ENCODE measurements at regions not wholly inside any gene's neighbourhood (a gene's known extent, or its start where the extent isn't known, plus 50 kb on each side); places are given as distances from the start of the nearest gene placed in this dataset.
"Not testable (repeated sequence)": the region's sequence is repeated elsewhere in the genome, so short reads cannot be mapped to it uniquely, and the experiment has no call there.

DNA sequence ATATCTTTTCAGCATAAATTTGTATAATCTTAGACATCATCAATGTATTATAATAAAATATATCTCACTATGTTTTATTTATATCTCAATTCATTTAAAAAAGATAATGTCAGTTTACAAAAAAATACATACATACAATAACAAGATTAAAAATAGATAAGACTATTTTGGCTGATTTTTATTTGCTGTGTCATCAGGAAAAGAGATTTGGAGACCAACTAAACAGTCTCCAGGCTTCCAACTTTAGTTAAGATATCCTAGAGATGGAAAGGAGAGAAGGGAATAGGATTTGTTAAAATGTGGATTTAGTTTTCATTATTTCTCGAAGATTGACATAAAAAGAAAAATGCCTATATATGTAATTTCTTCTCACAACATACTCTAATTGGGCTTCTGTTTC, 433.8 kb upstream of the TOM1L1 start:
- DNase-seq (ENCODE audit: low read depth in 2 of 3, low spot score in 1 of 3), result no peak

DNA sequence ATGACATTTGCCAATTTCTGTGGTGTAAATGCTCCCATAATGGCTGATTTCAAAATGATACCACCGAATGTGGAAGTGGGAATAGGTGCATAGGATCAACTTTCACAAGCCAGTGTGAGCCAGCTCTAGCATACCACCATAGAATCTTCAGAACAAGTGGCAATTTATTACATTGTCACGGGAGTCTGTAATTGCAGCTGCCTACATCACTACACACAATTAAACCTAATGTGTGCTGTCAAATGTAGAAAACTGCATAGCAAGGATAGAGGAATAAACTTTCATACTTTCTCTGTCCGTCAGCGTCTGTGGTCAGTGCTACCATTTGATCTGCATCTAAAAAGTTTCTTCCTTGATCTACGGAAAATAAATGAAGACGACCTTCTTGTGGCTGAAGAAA, 417.8 kb upstream of the TOM1L1 start:
- DNase-seq (ENCODE audit: low read depth in 2 of 3, low spot score in 1 of 3), result no peak

DNA sequence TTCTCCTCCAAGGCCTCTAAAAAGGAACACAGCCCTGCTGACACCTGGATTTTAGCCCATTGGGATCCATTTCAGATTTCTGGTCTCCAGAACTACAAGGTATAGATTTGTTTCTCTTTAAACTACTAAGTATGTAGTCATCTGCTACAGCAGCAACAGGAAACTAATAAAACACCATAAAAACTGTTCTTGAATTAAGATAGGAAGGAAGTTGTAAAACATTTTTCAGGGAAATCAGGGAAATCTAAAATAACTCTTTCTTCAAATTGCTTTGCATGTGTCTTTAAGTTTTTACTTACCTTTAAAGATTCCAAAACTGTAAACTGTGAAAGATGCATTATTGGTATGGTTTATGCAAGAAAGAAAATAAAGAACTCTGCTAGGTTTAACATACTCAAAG, 407.0 kb upstream of the TOM1L1 start:
- no peak for DNase-seq (ENCODE audit: low read depth in 2 of 3, low spot score in 1 of 3)

DNA sequence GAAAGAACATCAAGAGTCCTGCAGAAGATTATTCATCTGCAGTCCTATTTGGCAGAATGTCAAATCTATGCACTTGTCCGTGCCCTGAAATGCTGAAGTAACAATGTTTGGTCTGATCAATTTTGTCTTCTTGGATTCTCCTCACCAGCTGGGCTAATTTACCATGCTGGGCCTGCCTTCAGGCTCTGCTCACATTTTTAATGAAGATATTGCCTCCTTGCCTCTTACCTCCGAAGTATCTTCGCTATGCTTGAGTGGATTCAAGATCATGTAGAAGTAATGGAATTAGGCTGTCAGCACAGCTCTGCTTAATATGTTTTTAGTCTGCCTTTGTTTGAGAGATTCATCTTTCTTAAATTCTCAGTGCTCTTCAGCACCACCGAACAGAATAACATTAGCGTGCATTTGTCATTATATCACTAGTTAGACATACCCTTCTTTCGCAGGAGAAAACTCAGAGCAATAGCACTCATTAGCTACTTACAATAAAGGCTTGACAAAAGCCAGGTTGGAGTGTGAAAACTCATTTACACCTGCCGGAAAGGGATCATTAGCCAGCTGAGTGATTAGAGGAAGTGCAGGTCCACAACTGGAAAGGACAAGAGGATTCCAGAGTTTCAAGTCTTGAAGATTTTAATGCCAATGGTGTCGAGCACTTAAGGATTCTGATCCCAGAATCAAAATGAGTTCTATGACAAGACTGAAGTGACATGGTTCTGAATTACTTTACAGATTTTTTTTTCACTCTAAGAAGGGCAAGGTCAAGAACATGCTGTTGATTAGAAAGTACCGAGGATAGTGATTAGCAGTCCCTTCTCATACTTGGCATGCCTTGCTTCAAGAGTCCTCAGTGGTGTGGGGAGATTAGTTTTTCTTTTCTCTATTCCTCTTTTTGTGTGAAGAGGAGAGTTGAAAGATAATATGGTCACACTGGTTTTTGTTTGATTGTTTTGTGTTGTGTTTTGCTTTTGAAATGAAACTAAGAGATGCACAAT, 405.6 kb upstream of the TOM1L1 start:
- no peak for DNase-seq (ENCODE audit: low read depth in 2 of 3, low spot score in 1 of 3)

DNA sequence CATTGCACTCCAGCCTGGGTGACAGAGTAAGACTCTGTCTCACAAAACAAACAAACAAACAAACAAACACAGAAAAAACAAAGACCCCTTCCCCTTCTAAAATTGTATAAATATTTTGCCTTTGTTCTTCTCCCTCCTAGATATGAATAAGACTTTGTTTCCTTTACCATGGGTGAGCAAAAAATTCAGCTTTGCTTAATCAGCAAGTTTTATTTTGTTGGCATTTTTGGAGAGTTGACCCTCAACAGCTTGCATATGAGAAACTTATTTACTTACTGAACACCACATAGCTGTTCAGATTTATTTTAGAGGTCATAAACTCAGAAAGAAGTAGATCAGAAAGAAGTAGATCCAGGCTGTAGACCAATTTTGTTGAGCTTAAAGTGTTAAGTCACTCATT, 395.2 kb upstream of the TOM1L1 start:
- no peak for DNase-seq (ENCODE audit: low read depth in 2 of 3, low spot score in 1 of 3)

DNA sequence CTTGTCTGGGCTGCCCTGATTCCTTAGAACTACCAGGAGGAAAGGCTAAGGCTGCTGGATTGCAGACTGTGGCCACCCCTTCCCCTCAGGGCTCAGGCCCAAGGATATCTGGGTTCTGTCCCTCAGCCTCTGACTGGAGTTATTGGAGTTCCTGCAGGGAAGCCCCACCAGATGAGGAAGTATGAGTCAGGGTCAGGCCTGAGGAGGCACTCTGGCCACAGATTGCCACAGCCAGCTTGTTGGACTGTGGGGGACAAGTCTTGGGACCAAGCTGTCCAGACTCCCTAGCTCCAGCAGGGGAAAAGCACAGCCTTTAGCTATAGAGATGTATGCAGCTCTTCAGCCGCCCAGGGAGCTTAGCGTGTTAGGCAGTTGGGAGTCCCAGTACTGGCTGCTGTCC, 381.9 kb upstream of the TOM1L1 start:
- DNase-seq (ENCODE audit: low read depth in 2 of 3, low spot score in 1 of 3), result no peak

DNA sequence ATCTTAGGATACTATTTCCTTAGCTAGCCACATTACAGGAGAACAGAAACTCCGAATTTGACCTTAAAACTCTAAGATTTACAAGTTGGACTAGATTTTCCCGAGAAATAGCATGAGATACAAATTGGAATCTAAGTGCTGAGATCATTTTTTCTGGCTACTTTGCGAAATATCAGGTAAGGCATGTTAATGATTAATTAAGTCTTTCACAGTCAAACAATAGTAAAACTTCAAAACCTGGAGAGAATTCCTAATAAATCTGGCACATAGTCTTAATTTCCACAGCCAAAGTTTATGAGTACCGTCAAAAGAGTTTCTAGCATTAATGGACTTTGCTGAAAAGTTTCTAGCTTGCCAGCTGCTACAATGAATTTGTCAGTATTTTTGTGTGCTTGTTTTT, 379.5 kb upstream of the TOM1L1 start:
- DNase-seq (ENCODE audit: low read depth in 2 of 3, low spot score in 1 of 3), result no peak

DNA sequence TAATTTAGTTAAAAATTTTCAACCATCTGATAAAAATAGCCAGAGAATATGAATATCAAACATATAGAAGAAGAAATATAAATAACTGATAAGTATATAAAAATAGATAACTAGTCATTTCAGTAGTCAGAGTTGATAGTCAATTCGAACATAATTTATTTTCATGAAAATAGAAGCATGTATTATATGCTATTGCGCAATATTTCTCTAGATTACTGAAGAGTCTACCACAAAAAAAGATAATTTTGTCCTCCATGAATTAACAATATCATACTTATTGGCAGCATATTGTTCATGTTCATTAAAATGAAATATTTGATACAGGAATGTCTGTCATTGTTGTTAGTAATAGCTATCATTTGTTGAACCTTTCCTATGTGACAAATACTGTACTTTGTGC, 376.2 kb upstream of the TOM1L1 start:
- DNase-seq (ENCODE audit: low read depth in 2 of 3, low spot score in 1 of 3), result no peak

DNA sequence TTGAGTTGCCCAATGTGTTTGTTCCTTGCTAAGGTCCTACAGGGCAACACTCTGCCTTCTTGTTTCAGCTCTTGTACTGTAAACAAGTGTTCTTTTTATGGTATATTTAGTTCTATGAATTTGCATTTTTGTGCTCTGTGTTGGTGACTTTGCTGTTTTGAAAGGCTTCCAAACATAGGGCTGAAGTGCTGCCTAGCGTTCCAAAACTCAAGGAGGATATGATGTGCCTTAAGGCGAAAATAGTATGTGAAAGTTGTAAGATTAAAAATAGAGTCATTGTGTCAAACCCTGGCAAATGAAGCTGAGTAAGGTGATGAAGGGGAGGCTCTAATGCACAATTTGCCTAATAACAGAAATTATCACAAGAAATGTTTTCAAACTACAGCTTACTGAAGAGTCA, 372.7 kb upstream of the TOM1L1 start:
- no peak for DNase-seq (ENCODE audit: low read depth in 2 of 3, low spot score in 1 of 3)

DNA sequence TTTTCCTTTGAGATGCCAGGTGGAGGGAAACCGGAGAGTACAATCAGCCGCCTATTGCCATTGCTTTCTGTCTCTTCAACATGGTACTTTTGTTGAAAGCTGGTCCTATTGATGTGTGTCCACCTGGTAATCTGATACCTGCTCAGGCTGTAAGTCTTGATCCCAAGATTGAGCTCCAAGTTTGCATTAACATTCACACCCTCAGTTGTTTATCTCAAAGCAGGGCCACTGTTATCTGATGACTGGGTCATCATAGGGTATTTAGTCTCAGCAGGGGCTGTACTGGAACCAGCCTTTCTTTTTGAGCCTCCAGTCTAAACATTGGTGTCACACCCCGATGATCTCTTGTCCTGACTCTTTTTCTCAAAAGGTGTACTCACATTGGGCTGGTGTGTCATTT, 370.3 kb upstream of the TOM1L1 start:
- no peak for DNase-seq (ENCODE audit: low read depth in 2 of 3, low spot score in 1 of 3)

DNA sequence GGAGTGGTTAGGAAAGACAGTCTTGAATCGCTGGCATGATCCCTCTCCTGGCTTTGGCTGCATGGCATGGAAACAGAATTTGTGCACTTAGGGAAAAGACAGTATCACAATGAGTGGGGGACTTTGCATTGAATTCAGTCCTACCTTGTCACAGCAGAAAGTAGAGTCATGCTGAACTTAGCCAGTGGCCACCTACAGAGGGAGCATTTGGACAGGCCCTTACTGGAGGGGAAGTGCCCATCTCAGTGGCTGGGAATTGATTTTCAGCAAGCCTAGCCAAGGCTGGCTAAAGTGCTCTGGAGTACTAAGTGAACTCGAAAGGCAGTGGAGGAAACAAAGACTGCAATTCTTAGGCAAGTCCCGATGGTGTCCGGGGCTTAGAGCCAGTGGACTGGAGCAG, 364.3 kb upstream of the TOM1L1 start:
- DNase-seq (ENCODE audit: low read depth in 2 of 3, low spot score in 1 of 3), result no peak

DNA sequence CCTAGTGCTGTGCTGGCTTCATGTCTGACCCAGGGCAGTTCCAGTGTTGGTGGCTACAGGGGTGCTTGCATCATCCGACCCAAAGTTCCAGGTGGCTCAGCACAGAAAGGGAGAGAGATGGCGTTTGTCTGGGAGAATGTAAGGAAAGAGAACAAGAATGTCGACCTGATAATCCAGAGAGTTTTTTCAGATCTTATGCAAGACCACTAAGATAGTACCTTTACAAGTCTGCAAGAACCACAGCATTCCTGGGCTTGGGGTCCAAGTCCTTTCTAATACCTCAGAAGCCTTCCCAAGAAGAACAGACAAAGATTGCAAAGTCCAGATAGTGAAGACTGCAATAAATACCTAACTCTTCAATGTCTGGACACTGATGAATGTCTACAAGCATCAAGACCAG, 363.0 kb upstream of the TOM1L1 start:
- no peak for DNase-seq (ENCODE audit: low read depth in 2 of 3, low spot score in 1 of 3)

DNA sequence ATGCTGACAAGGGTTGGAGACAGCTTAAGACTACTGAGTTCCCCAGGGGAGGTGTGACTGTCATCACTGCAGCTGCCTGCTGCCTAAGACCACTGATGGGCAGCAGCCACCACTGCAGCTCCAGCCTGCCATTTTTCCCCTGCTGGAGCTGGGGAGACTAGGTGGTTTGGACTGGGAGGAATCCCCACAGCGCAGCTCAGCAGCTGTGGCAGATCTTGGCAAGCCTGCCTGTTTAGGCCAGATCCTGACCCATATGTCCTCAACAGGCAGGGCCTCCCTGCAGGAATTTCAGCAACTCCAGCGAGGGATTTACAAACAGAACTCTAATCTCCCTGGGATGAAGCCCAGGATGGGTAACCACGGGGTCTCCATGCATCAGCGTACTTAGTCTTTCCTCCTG, 356.4 kb upstream of the TOM1L1 start:
- no peak for DNase-seq (ENCODE audit: low read depth in 2 of 3, low spot score in 1 of 3)

DNA sequence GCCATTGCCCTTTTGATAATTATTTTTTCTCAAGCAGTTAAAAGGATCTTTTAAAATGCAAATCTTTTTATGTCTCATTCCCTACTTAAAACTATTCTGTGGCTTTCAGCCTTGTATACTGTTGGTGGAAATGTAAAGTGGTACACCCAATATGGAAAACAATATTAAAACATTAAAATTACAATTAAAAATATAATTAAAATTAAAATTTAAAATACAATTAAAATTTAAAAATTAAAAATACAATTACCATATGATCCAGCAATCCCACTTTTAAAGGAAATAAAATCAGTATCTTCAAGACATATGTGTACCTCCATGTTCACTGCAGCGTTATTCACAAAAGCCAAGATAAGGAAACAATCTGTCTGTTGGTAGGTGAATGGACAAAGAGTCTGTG, 340.8 kb upstream of the TOM1L1 start:
- DNase-seq (ENCODE audit: low read depth in 2 of 3, low spot score in 1 of 3), result no peak

DNA sequence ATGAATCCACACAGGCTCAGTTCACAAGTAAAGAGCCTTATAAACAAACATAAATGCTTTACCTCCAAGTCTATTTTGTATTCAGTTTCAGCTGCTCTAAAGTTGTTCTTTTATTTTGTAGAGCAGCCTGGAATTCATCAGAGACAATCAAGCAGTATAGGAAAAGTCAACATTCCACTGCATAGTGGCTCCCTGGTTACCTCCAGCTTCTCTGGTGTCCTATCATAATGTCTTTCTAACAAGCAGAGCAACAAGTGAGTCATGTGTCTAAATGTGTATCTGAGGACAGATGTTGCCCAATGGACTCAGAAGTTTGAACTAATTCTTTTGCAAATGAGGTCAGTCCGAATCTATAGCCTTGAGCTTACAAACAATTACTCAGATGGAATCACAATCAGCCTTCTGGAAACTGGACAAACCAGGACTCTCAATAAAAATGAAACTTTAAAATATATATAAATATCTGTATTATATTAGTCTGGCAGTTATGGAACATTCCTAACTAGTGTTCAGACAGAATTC, 292.0 kb upstream of the TOM1L1 start:
- no peak for DNase-seq (ENCODE audit: low read depth in 2 of 3, low spot score in 1 of 3)

DNA sequence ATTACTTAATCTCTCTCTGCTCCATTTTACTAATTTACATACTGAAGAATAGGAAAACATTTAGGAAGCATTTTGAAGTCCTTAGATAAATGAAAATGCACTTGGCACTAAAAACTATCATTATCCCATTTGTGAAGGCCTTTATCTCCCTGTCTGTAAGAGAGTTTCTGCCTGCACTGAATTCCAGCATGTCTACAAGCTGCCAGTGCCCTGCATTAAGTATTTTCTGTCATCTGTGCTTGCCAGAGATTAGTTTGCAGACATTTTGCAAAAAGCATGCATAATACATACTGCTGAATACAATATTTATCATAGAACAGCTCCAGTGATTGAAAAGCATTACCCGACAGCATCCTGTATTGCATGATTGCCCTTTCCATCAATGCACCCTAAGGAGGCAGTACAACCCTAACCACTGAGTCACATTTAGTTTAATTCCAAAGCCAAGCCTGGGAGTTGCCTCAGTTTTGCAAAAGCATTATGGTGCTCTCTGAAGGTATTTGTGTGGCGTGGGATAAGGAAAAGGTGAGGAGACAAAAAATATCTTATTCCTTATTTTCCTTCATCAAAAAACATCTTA, 280.2 kb upstream of the TOM1L1 start:
- no peak for DNase-seq (ENCODE audit: low read depth in 2 of 3, low spot score in 1 of 3)

DNA sequence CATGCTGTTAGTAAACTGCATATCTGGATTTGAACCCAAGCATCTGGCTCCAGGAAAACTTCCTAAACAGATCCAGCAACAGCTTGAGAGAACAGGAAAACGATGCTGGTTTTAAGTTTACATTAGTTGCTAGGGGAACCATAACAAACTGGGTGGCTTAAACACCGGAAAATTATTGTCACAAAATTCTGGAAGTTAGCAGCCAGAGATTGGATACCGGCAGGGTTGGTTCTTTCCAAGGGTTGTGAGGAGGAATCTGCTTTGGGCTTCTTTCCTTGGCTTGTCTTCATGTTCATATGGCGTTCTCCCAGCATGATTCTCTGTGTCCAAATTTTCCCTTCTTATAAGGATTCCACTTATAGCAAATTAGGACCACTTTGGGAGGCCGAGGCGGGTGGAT, 276.9 kb upstream of the TOM1L1 start:
- DNase-seq (ENCODE audit: low read depth in 2 of 3, low spot score in 1 of 3), result no peak

DNA sequence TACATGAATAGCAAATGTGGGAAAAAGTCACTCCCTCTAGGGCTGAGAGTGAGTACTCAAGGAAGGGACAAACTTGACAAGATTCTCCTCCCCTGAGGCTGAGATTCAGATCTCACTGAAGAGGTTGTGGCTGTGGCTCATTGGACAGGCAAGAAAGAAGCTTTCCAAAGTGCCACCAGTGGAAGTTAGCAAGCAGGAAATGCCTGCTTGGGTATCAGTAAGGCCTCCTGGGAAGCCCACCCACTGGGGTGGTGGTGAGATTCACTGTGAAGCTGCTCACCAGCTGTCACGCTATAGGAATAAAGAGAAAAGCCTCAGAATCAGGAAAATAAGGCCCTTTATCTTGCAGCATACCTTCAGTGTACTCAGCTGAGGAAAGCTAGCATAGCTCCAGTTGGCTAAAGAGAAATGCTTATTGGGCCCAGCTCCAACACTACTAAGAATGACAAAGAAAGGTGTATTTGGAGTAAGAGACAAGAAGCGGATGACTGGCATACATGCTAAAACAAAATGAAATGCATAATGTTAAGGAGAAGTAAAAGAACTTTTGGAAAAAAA, 274.4 kb upstream of the TOM1L1 start:
- DNase-seq (ENCODE audit: low read depth in 2 of 3, low spot score in 1 of 3), result no peak

DNA sequence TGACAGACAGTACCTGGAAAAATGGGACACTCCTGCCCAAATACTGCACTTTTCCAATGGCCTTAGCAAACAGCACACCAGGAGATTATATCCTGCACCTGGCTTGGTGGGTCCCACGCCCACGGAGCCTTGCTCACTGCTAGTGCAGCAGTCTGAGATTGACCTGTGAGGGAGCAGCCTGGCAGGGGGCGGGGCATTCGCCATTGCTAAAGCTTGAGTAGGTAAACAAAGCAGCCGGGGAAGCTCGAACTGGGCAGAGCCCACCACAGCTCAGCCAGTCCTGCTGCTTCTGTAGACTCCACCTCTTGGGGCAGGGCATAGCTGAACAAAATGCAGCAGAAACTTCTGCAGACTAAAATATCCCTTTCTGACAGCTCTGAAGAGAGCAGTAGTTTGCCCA, 261.2 kb upstream of the TOM1L1 start:
- not testable (repeated sequence) for DNase-seq (ENCODE audit: low read depth in 2 of 3, low spot score in 1 of 3)

DNA sequence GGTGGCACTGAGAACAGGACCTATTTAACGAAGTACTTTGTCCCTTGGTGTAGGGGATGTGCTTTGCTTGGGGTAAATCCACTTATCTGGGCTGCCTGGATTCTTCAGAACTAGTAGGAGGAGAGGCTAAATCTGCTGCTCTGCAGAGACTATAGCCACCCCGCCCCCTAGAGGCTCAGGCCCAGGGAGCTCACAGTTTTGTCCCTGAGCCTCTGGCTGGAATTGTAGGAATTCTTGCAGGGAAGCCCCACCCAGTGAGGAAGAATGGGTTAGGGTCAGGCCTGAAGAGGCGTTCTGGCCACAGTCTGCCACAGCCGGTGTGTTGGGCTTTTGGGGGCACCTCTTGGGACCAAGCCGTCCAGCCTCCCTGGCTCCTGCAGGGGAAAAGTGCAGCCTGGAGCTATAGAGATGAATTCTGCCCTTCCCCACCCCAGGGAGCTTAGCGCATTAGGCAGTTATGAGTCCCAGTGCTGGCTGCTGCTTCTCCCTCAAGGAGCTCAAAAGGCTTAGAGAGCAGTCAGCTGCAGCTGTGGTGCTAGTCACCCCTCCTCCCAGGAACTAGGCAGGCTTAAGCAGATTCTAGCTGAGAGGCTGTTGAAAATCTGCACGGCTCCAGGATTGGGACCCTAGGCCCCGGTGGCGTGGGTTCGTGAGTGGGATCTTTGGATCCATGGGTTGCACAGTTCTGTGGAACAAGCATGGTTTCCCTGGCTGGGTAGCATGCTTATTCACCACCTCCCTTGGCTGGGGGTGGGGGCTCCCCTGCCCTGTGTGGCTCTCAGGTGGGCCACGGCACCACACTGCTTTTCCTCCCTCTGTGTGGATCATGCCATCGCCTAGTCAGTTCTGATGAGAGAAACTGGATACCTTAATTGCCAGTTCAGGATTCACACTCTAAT, 237.4 kb upstream of the TOM1L1 start:
- no peak for DNase-seq (ENCODE audit: low read depth in 2 of 3, low spot score in 1 of 3)

DNA sequence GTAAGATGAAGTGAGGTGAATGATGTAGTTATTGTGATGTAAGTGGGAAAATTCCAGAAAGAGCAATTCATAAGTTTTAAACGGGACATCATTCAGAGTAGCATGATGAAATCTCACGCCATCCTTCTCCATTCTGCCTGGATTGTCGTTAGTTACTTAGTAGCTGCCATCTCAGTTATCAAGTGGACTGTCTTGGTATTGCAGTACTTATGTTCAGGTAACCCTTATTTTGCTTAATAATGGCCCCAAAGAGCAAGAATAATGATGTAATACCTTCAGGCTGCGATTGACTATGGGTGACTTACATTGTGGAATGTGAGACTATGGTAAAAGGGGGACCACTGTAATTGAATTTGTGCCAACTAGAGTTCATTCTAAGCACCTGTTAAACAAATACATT, 234.1 kb upstream of the TOM1L1 start:
- no peak for DNase-seq (ENCODE audit: low read depth in 2 of 3, low spot score in 1 of 3)

Data from stimulated activated CD4-positive, alpha-beta T cell treated with anti-CD3 and anti-CD28 coated beads, Interleukin-12 subunit alpha, Interleukin-12 subunit beta, amount 100 ng/mL, for 48 hours (primary cell).